ENCODE measurements at regions not wholly inside any gene's neighbourhood (a gene's known extent, or its start where the extent isn't known, plus 50 kb on each side); places are given as distances from the start of the nearest gene placed in this dataset.

DNA sequence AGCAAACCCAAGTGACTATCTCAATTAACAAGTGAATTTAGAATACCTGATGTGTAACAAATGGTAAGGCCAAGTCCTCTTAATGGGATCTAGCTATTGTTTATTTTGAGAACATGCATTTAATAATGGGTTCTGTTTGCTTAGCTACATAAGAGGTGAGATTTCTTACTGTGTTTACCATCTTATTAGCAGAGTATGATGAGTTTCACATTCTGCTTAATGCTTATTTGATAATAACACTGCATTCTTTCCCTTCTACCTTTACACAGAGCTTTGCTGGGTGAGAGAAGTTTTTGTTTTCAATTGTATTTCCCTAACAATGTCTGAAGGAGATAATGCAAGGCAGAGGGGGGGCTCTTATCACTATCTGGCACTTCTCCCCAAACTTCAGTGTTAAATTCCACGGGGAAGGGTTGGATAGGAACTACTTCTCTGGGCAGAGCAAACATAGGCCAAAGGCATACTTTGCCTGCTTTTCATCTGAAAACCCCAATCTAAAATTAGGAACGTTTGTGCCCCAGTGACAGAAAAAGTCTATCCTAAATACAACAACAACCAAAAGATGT, 129.0 kb upstream of the ATXN7L3B start:
- H3K27ac ChIP-seq (ENCODE audit: low read length in 2 of 2), result no peak overlapping the region
- TF ChIP-seq, protein P1, sequence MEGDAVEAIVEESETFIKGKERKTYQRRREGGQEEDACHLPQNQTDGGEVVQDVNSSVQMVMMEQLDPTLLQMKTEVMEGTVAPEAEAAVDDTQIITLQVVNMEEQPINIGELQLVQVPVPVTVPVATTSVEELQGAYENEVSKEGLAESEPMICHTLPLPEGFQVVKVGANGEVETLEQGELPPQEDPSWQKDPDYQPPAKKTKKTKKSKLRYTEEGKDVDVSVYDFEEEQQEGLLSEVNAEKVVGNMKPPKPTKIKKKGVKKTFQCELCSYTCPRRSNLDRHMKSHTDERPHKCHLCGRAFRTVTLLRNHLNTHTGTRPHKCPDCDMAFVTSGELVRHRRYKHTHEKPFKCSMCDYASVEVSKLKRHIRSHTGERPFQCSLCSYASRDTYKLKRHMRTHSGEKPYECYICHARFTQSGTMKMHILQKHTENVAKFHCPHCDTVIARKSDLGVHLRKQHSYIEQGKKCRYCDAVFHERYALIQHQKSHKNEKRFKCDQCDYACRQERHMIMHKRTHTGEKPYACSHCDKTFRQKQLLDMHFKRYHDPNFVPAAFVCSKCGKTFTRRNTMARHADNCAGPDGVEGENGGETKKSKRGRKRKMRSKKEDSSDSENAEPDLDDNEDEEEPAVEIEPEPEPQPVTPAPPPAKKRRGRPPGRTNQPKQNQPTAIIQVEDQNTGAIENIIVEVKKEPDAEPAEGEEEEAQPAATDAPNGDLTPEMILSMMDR (IDR thresholded peaks at IDR 0.05), result no peak
- TF ChIP-seq EZH2 (IDR thresholded peaks at IDR 0.05; ENCODE audit: borderline replicate concordance, insufficient read depth, low read depth, low read length, poor library complexity, severe bottlenecking), result no peak
- H4K20me1 ChIP-seq (ENCODE audit: control insufficient read depth, insufficient read depth, low read length, poor library complexity, severe bottlenecking), result no peaks in the 10 kb centered on the region
- 60% methylated on average over 1 of the region's 2 CpGs for WGBS (ENCODE audit: insufficient coverage)
- no peaks in the 10 kb centered on the region for H3K36me3 ChIP-seq (replicated peaks in 1 of 2; ENCODE audit: control extremely low read depth in 1 of 2, control insufficient read depth in 1 of 2, extremely low read depth in 1 of 2, insufficient read depth in 2 of 2, low read length in 1 of 2)
- intact Hi-C loops (cut with micrococcal nuclease), result no loop called here
- H2AFZ ChIP-seq (ENCODE audit: insufficient read depth, low read depth, low read length, poor library complexity, severe bottlenecking), result no peak overlapping the region
- no peak overlapping the region for H3K4me3 ChIP-seq (ENCODE audit: control extremely low read depth in 1 of 5, extremely low read depth in 1 of 5, insufficient read depth in 1 of 5, low read depth in 2 of 5, low read length in 4 of 5)
- no peaks in the 10 kb centered on the region for H3K27me3 Mint-ChIP-seq
- H3K27ac Mint-ChIP-seq, result no peak overlapping the region
- H3K4me3 Mint-ChIP-seq, result no peak overlapping the region
- no peaks in the 10 kb centered on the region for H3K27me3 ChIP-seq (replicated peaks in 1 of 4; ENCODE audit: control extremely low read depth in 1 of 4, control insufficient read depth in 3 of 4, insufficient read depth in 4 of 4, low read length in 3 of 4)
- ATAC-seq (ENCODE audit: low read depth) (no peak), DNase-seq (no peak)
- H3K4me2 ChIP-seq (replicated peaks; ENCODE audit: low read depth, low read length, poor library complexity, severe bottlenecking), result no peak overlapping the region
- H3K9me3 Mint-ChIP-seq (ENCODE audit: insufficient read depth), result no peaks in the 10 kb centered on the region
- ChIA-PET POLR2A (no interaction called here), CTCF (no interaction called here)
- no peaks in the 10 kb centered on the region for H3K79me2 ChIP-seq (ENCODE audit: control insufficient read depth, insufficient read depth, low read length)
- no peaks in the 10 kb centered on the region for H3K4me1 ChIP-seq (ENCODE audit: control insufficient read depth in 2 of 2, insufficient read depth in 2 of 2, low read length in 2 of 2)
- no peak overlapping the region for H3K9ac ChIP-seq (ENCODE audit: low read length)
- no peaks in the 10 kb centered on the region for H3K9me3 ChIP-seq (ENCODE audit: control extremely low read depth in 1 of 3, control insufficient read depth in 2 of 3, insufficient read depth in 1 of 3, low read length in 2 of 3)
- no peaks in the 10 kb centered on the region for H3K4me1 Mint-ChIP-seq

GRCh38 chr12:74412606-74413230, 124.9 kb upstream of the ATXN7L3B start:
- H2AFZ ChIP-seq (ENCODE audit: insufficient read depth, low read depth, low read length, poor library complexity, severe bottlenecking), result no peak overlapping the region
- CTCF ChIA-PET, result no interaction called here
- H3K36me3 ChIP-seq (replicated peaks in 1 of 2; ENCODE audit: control extremely low read depth in 1 of 2, control insufficient read depth in 1 of 2, extremely low read depth in 1 of 2, insufficient read depth in 2 of 2, low read length in 1 of 2), result no peaks in the 10 kb centered on the region
- POLR2A ChIA-PET, result no interaction called here
- DNase-seq (peak; percentile 14), ATAC-seq (ENCODE audit: low read depth) (no peak)
- no peak overlapping the region for H3K4me2 ChIP-seq (replicated peaks; ENCODE audit: low read depth, low read length, poor library complexity, severe bottlenecking)
- no peaks in the 10 kb centered on the region for H3K4me1 ChIP-seq (ENCODE audit: control insufficient read depth in 2 of 2, insufficient read depth in 2 of 2, low read length in 2 of 2)
- H3K9me3 ChIP-seq (ENCODE audit: control extremely low read depth in 1 of 3, control insufficient read depth in 2 of 3, insufficient read depth in 1 of 3, low read length in 2 of 3), result no peaks in the 10 kb centered on the region
- Mint-ChIP-seq H3K9me3 (ENCODE audit: insufficient read depth) (no peaks in the 10 kb centered on the region), H3K27ac (no peak overlapping the region), H3K4me1 (no peaks in the 10 kb centered on the region), H3K4me3 (no peak overlapping the region), H3K27me3 (no peaks in the 10 kb centered on the region)
- H3K27me3 ChIP-seq (replicated peaks in 1 of 4; ENCODE audit: control extremely low read depth in 1 of 4, control insufficient read depth in 3 of 4, insufficient read depth in 4 of 4, low read length in 3 of 4), result peaks cover 0 to 2% (median 0%) of the 10 kb centered on the region in 4 experiments
- TF ChIP-seq, protein P1 (IDR thresholded peaks at IDR 0.05), result peak; percentile 57
- no peak for TF ChIP-seq EZH2 (IDR thresholded peaks at IDR 0.05; ENCODE audit: borderline replicate concordance, insufficient read depth, low read depth, low read length, poor library complexity, severe bottlenecking)
- no peak overlapping the region for H3K27ac ChIP-seq (ENCODE audit: low read length in 2 of 2)
- H3K4me3 ChIP-seq (ENCODE audit: control extremely low read depth in 1 of 5, extremely low read depth in 1 of 5, insufficient read depth in 1 of 5, low read depth in 2 of 5, low read length in 4 of 5), result no peak overlapping the region
- intact Hi-C loops (cut with micrococcal nuclease), result no loop called here
- no peaks in the 10 kb centered on the region for H4K20me1 ChIP-seq (ENCODE audit: control insufficient read depth, insufficient read depth, low read length, poor library complexity, severe bottlenecking)
- no CpG with 5 or more reads among the region's 2 CpGs for WGBS (ENCODE audit: insufficient coverage)
- H3K79me2 ChIP-seq (ENCODE audit: control insufficient read depth, insufficient read depth, low read length), result no peaks in the 10 kb centered on the region
- no peak overlapping the region for H3K9ac ChIP-seq (ENCODE audit: low read length)

Measured in B cell (primary cell).